HFFc6 (cell line): ENCODE measurements at regions not wholly inside any gene's neighbourhood (a gene's known extent, or its start where the extent isn't known, plus 50 kb on each side); places are given as distances from the start of the nearest gene placed in this dataset.

ENCODE experiments used
- DNase-seq: peaks from one replicate; pipeline ENCODE4 v3.0.0-alpha.2; 2018
- H3K27ac Mint-ChIP-seq: 2 replicates; pipeline ENCODE4 v1.8.0; 2020; ENCODE audit warnings: mild to moderate bottlenecking, mixed read lengths
- H3K27me3 Mint-ChIP-seq: 2 replicates; pipeline ENCODE4 v1.8.0; 2021; ENCODE audit warnings: mild to moderate bottlenecking, moderate library complexity, mixed read lengths; ENCODE audit not compliant: insufficient read depth
- H3K36me3 Mint-ChIP-seq: 2 replicates; pipeline ENCODE4 v1.8.0; 2021; ENCODE audit warnings: low read depth, mixed read lengths
- H3K4me1 Mint-ChIP-seq: 2 replicates; pipeline ENCODE4 v1.8.0; 2020; ENCODE audit warnings: low read depth, mixed read lengths
- H3K4me3 Mint-ChIP-seq: 2 replicates; pipeline ENCODE4 v1.8.0; 2020; ENCODE audit warnings: mild to moderate bottlenecking, moderate library complexity, mixed read lengths
- H3K9me3 Mint-ChIP-seq: 2 replicates; pipeline ENCODE4 v1.8.0; 2020; ENCODE audit warnings: mild to moderate bottlenecking, mixed read lengths
- CTCF ChIP-seq: fragments of 200-600 bp; sonication (generic); IDR thresholded peaks from 2 replicates; pipeline ENCODE4 v1.5.0; 2021; ENCODE audit warnings: antibody characterized with exemption, mild to moderate bottlenecking

- DNase-seq, result no peak
- H3K4me1 Mint-ChIP-seq, result no peaks in the 10 kb centered on the region
- H3K36me3 Mint-ChIP-seq, result no peaks in the 10 kb centered on the region
- no peaks in the 10 kb centered on the region; the same call in none of the 2 replicates for H3K9me3 Mint-ChIP-seq
- no peak for TF ChIP-seq CTCF
- no peak overlapping the region for H3K27ac Mint-ChIP-seq
- no peak overlapping the region for H3K4me3 Mint-ChIP-seq
- no peaks in the 10 kb centered on the region; the same call in 1 of the 2 replicates for H3K27me3 Mint-ChIP-seq
Measured at GRCh38 chr1:105416261-105416660, 1640.2 kb upstream of the PRMT6 start.

DNA sequence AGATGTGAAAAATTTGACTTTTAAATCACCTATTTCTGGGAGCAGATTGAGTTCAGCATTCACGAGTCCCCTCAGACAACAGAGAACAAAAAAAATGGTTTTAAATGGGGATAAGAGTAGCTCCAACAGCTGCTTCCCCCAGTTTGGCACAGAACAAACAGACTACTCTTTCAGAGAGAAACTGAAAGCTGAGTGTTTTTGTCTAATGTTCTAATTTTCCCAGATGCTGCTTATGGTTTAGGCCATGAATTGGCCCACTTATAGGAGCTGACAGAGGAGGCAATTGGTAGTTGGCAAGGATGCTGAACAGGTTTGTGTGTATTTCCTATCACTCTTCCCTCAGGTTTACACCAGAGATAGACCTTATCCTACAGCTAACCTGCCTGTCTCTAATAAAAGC, 1637.4 kb upstream of the PRMT6 start:
- no peaks in the 10 kb centered on the region; the same call in none of the 2 replicates for H3K9me3 Mint-ChIP-seq
- no peak overlapping the region for H3K27ac Mint-ChIP-seq
- H3K27me3 Mint-ChIP-seq, result no peaks in the 10 kb centered on the region; the same call in 1 of the 2 replicates
- no peak for DNase-seq
- no peak for TF ChIP-seq CTCF
- H3K4me3 Mint-ChIP-seq, result no peak overlapping the region
- H3K36me3 Mint-ChIP-seq, result no peaks in the 10 kb centered on the region
- no peaks in the 10 kb centered on the region for H3K4me1 Mint-ChIP-seq

GRCh38 chr1:105427543-105427942, 1628.9 kb upstream of the PRMT6 start:
- Mint-ChIP-seq H3K4me1 (no peaks in the 10 kb centered on the region), H3K9me3 (no peaks in the 10 kb centered on the region), H3K36me3 (no peaks in the 10 kb centered on the region), H3K27me3 (no peaks in the 10 kb centered on the region), H3K4me3 (no peak overlapping the region; the same call in 1 of the 2 replicates), H3K27ac (no peak overlapping the region)
- TF ChIP-seq CTCF, result no peak
- DNase-seq, result no peak

DNA sequence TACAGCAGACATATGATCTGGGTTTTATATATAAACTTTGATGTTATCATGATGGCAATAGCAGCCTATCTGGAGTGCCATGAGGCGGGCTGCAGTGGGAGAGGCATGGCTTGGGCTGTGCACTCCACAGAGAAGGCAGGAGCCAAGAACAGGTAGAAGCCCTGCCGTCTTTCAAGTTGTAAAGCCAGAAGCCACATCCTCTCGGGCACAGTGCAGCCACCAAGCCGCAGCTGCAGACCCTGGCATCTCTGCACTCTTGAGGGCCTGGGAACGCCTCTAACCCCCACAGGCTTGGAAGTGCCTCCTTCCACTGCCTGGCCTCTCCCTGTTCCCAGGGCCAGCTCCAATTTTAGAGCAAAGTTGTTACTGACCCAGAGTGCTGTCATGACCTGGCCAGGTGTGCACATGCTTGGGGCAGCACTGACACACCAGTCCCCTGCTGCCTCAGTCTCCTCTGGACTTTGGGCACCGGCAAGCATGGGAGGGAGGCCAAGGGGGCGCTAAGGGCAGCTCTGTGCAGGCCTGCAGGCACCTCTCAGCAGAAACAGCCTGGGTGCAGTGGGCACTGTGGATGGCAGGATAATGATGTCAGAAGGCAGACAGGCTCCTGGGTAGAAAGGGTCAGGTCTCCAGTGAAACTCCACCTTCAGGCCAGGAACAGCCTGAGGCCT, 1619.8 kb upstream of the PRMT6 start:
- DNase-seq, result no peak
- H3K4me3 Mint-ChIP-seq, result no peak overlapping the region
- no peak overlapping the region for H3K27ac Mint-ChIP-seq
- no peak for TF ChIP-seq CTCF
- H3K27me3 Mint-ChIP-seq, result peaks cover 1% of the 10 kb centered on the region; the same call in 1 of the 2 replicates
- H3K9me3 Mint-ChIP-seq, result no peaks in the 10 kb centered on the region; the same call in 1 of the 2 replicates
- no peaks in the 10 kb centered on the region for H3K36me3 Mint-ChIP-seq
- H3K4me1 Mint-ChIP-seq, result no peaks in the 10 kb centered on the region

DNA sequence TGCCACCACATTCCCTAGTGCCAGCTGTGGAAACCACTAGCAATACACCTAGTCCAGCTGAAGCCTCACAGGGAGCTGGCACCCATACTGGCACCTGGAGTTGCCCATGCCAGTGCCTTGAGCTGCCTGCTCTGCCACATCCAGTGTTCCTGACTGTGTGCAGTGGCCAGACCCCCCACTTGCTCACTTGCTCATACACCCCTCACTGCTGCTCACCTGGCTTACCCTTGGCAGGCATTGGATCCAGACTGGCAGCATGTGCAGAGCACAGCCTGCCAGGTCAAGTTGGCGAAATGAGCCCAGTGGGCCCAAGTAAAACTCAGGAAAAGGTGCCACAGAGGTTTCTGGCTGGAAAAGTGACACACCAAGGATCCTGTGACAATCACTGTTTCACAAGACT, 1618.6 kb upstream of the PRMT6 start:
- Mint-ChIP-seq H3K4me1 (no peaks in the 10 kb centered on the region), H3K4me3 (no peak overlapping the region), H3K9me3 (no peaks in the 10 kb centered on the region; the same call in 1 of the 2 replicates), H3K27ac (no peak overlapping the region), H3K27me3 (peaks cover 1% of the 10 kb centered on the region; the same call in 1 of the 2 replicates), H3K36me3 (no peaks in the 10 kb centered on the region)
- no peak for TF ChIP-seq CTCF
- DNase-seq, result no peak
